Colonic mucosa (tissue), 4 donors: ENCODE measurements at regions not wholly inside any gene's neighbourhood (a gene's known extent, or its start where the extent isn't known, plus 50 kb on each side); places are given as distances from the start of the nearest gene placed in this dataset.

ENCODE experiments used
- DNase-seq: peaks from one replicate; pipeline ENCODE4 v3.0.0-alpha.2; 2020
- H3K27ac ChIP-seq: fragments of 200-600 bp; one replicate; pipeline ENCODE4 v1.8.0; 2021
- H3K27me3 ChIP-seq: fragments of 200-600 bp; one replicate; pipeline ENCODE4 v1.8.0; 2021
- H3K36me3 ChIP-seq: fragments of 200-600 bp; one replicate; pipeline ENCODE4 v1.8.0; 2021
- H3K4me1 ChIP-seq: fragments of 200-600 bp; one replicate; pipeline ENCODE4 v1.8.0; 2021; ENCODE audit warnings: mild to moderate bottlenecking
- H3K4me3 ChIP-seq: fragments of 200-600 bp; one replicate; pipeline ENCODE4 v1.8.0; 2021
- H3K9ac ChIP-seq, 2 donors: one replicate each; pipeline ENCODE4 v1.7.0; 2013; ENCODE audit warnings: control low read depth in 2 of 2, low read depth in 2 of 2, low read length in 2 of 2
- H3K9me3 ChIP-seq: fragments of 200-600 bp; one replicate; pipeline ENCODE4 v1.8.0; 2021
- CTCF ChIP-seq: fragments of 200-600 bp; IDR thresholded peaks from one replicate; pipeline ENCODE4 v1.8.0; 2022; ENCODE audit warnings: antibody characterized with exemption, mild to moderate bottlenecking
- intact Hi-C: fragments of 100-400 bp; cut with DNase I; formaldehyde crosslinking; loops from one replicate; pipeline ENCODE4 v1.14.1; 2022
- donor health status: healthy.
- donor health status: DM: no; HTN: no; CAD: no.
- donor health status: DM: no; HTN: no; CAD: no.

- intact Hi-C loops, result no loop called here
- no peaks in the 10 kb centered on the region for H3K27me3 ChIP-seq
- no peak for TF ChIP-seq CTCF
- H3K27ac ChIP-seq, result no peak overlapping the region
- H3K36me3 ChIP-seq, result no peaks in the 10 kb centered on the region
- no peaks in the 10 kb centered on the region for H3K4me1 ChIP-seq
- H3K9me3 ChIP-seq, result no peaks in the 10 kb centered on the region
- H3K9ac ChIP-seq, result no peak overlapping the region
- no peak for DNase-seq
- no peak overlapping the region for H3K4me3 ChIP-seq
Observed at GRCh38 chr2:142778289-142778688, 99.2 kb upstream of the KYNU start.

GRCh38 chr2:142777742-142778141, 99.7 kb upstream of the KYNU start:
- Histone ChIP-seq H3K9ac (no peak overlapping the region), H3K4me1 (no peaks in the 10 kb centered on the region), H3K4me3 (no peak overlapping the region), H3K27me3 (no peaks in the 10 kb centered on the region), H3K27ac (no peak overlapping the region), H3K36me3 (no peaks in the 10 kb centered on the region), H3K9me3 (no peaks in the 10 kb centered on the region)
- TF ChIP-seq CTCF, result no peak
- no peak for DNase-seq
- intact Hi-C loops, result no loop called here

DNA sequence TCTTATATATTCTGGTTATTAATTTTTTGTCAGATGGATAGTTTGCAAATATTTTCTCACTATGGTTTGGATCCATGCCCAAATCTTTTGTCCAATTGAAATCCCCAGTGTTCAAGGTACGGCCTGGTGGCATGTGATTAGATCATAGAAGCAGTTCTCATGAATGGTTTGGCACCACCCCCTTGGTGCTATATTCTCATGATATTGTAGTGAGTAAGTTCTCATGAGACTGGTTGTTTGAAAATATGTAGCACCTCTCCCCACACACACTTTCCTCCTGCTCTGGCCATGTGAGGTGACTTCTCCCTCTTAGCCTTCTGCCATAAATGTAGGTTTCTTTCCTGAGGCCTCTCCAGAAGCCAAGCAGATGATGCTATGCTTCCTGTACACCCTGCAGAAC, 107.7 kb upstream of the KYNU start:
- intact Hi-C loops, result no loop called here
- DNase-seq, result no peak
- Histone ChIP-seq H3K27ac (no peak overlapping the region), H3K4me1 (no peaks in the 10 kb centered on the region), H3K36me3 (no peaks in the 10 kb centered on the region), H3K9me3 (no peaks in the 10 kb centered on the region), H3K27me3 (no peaks in the 10 kb centered on the region), H3K4me3 (no peak overlapping the region), H3K9ac (no peak overlapping the region)
- TF ChIP-seq CTCF, result no peak

DNA sequence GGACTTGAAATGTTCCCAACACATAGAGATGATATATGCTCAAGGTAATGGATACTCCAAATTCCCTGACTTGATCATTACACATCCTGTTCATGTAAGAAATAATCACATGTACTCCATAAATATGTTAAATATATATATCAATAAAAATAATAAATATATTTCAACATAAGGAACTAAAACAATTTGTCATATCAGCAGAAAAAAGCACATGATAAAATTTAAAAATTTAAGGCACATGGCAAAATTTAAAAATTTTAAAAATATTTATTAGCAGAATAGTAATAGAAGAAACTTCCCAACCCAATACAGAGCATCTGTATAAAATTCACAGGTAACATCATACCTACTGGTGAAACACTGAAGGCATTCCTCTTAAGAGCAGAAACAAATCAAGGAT, 109.6 kb upstream of the KYNU start:
- no peak for DNase-seq
- Histone ChIP-seq H3K36me3 (no peaks in the 10 kb centered on the region), H3K9ac (no peak overlapping the region), H3K27me3 (no peaks in the 10 kb centered on the region), H3K4me1 (no peaks in the 10 kb centered on the region), H3K4me3 (no peak overlapping the region), H3K9me3 (no peaks in the 10 kb centered on the region), H3K27ac (no peak overlapping the region)
- TF ChIP-seq CTCF, result no peak
- intact Hi-C loops, result no loop called here

DNA sequence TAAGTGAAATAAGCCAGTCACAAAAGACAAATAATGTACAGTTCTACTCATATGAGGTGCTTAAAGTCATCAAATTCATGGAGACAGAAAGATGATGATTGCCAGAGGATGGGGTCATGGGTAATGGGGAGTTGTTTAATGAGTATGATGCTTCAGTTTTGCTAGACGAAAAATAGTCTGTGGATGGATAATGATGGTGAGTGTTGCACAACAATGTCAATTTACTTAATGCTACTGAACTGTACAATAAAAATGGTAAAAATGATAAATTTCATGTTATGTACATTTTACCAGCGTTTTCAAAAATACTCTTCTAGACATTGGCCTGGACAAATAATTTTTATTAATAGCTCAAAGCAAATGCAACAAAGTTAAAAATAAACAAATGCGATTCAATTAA, 118.5 kb upstream of the KYNU start:
- DNase-seq, result no peak
- intact Hi-C loops, result no loop called here
- H3K4me1 ChIP-seq, result no peaks in the 10 kb centered on the region
- H3K9ac ChIP-seq, result no peak overlapping the region
- no peak overlapping the region for H3K27ac ChIP-seq
- no peaks in the 10 kb centered on the region for H3K36me3 ChIP-seq
- H3K4me3 ChIP-seq, result no peak overlapping the region
- H3K27me3 ChIP-seq, result no peaks in the 10 kb centered on the region
- H3K9me3 ChIP-seq, result no peaks in the 10 kb centered on the region
- TF ChIP-seq CTCF, result no peak

- H3K4me1 ChIP-seq, result no peaks in the 10 kb centered on the region
- no peak overlapping the region for H3K4me3 ChIP-seq
- no peak overlapping the region for H3K9ac ChIP-seq
- H3K9me3 ChIP-seq, result no peaks in the 10 kb centered on the region
- H3K36me3 ChIP-seq, result no peaks in the 10 kb centered on the region
- H3K27ac ChIP-seq, result no peak overlapping the region
- intact Hi-C loops, result no loop called here
- no peak for DNase-seq
- H3K27me3 ChIP-seq, result no peaks in the 10 kb centered on the region
- TF ChIP-seq CTCF, result no peak
Observed at GRCh38 chr2:142757111-142757510, 120.4 kb upstream of the KYNU start.
